CD14-positive monocyte (primary cell): ENCODE measurements at regions not wholly inside any gene's neighbourhood (a gene's known extent, or its start where the extent isn't known, plus 50 kb on each side); places are given as distances from the start of the nearest gene placed in this dataset.

Experiments
- DNase-seq, 3 donors: peaks; one replicate each; pipeline ENCODE4 v3.0.0-alpha.2; 2011 to 2022
- H2AFZ ChIP-seq: 2 replicates; pipeline ENCODE4 v1.6.0; 2012; ENCODE audit warnings: mild to moderate bottlenecking, low read depth, low read length, inconsistent platforms; ENCODE audit not compliant: insufficient read depth, poor library complexity, severe bottlenecking
- H3K27ac ChIP-seq, 2 donors: 1 replicate in 1 of 2; 2 replicates in 1 of 2; pipeline ENCODE4 v1.5.1; 2012 to 2013; ENCODE audit warnings: low read length in 2 of 2, control low read depth in 1 of 2, inconsistent platforms in 1 of 2, low read depth in 1 of 2, mild to moderate bottlenecking in 1 of 2
- H3K27me3 ChIP-seq, 2 donors: one replicate each; pipeline versions ENCODE4 v1.6.0 to v1.6.1; 2011 to 2013; ENCODE audit warnings: low read length in 2 of 2; ENCODE audit not compliant: control insufficient read depth in 2 of 2, insufficient read depth in 2 of 2
- H3K36me3 ChIP-seq, 2 donors: replicated peaks in 1 of 2; 1 replicate in 1 of 2; 2 replicates in 1 of 2; pipeline versions ENCODE4 v1.5.1 to v1.6.1; 2012 to 2013; ENCODE audit warnings: low read length in 2 of 2, control low read depth in 1 of 2, inconsistent platforms in 1 of 2, mild to moderate bottlenecking in 1 of 2; ENCODE audit not compliant: insufficient read depth in 2 of 2, control insufficient read depth in 1 of 2
- H3K4me1 ChIP-seq, 2 donors: 1 replicate in 1 of 2; 2 replicates in 1 of 2; pipeline versions ENCODE4 v1.5.1 to v1.6.1; 2012 to 2013; ENCODE audit warnings: low read length in 2 of 2, control low read depth in 1 of 2, inconsistent platforms in 1 of 2, mild to moderate bottlenecking in 1 of 2, moderate library complexity in 1 of 2; ENCODE audit not compliant: insufficient read depth in 2 of 2, control insufficient read depth in 1 of 2
- H3K4me2 ChIP-seq: replicated peaks from 2 replicates; pipeline ENCODE3; 2012; ENCODE audit warnings: low read length, moderate library complexity, mild to moderate bottlenecking; ENCODE audit not compliant: poor library complexity, severe bottlenecking; ENCODE audit errors: extremely low read depth
- H3K4me3 ChIP-seq, 3 experiments: fragments of 200-600 bp in 1 of 3; sonication (generic) in 1 of 3; replicated peaks in 1 of 3; 1 replicate in 2 of 3; 2 replicates in 1 of 3; pipeline ENCODE4 v1.5.1; 2011 to 2013; ENCODE audit warnings: low read length in 3 of 3, mild to moderate bottlenecking in 3 of 3, control low read depth in 2 of 3, low read depth in 2 of 3, inconsistent platforms in 1 of 3, moderate library complexity in 1 of 3
- H3K79me2 ChIP-seq: 2 replicates; pipeline ENCODE4 v1.6.0; 2012; ENCODE audit warnings: mild to moderate bottlenecking, control low read depth, inconsistent platforms, low read length, moderate library complexity; ENCODE audit not compliant: insufficient read depth
- H3K9ac ChIP-seq: 2 replicates; pipeline ENCODE4 v1.6.0; 2017; ENCODE audit warnings: low read length, mild to moderate bottlenecking; ENCODE audit not compliant: insufficient read depth, poor library complexity, severe bottlenecking
- H3K9me3 ChIP-seq, 2 donors: replicated peaks in 1 of 2; 1 replicate in 1 of 2; 2 replicates in 1 of 2; pipeline versions ENCODE4 v1.5.1 to v1.6.1; 2012 to 2013; ENCODE audit warnings: low read length in 2 of 2, control low read depth in 1 of 2; ENCODE audit not compliant: control insufficient read depth in 1 of 2, insufficient read depth in 1 of 2
- H4K20me1 ChIP-seq: 2 replicates; pipeline ENCODE4 v1.6.0; 2012; ENCODE audit warnings: mild to moderate bottlenecking, low read length, control low read depth, moderate library complexity; ENCODE audit not compliant: insufficient read depth
- H3K27ac Mint-ChIP-seq, 7 donors: one replicate each; pipeline ENCODE4 v1.8.0; 2020; ENCODE audit warnings: mild to moderate bottlenecking in 7 of 7, mixed read lengths in 7 of 7, moderate library complexity in 6 of 7, inconsistent platforms in 2 of 7
- H3K27me3 Mint-ChIP-seq, 3 donors: one replicate each; pipeline ENCODE4 v1.8.0; 2021 to 2022; ENCODE audit warnings: low read depth in 3 of 3, mild to moderate bottlenecking in 3 of 3, mixed read lengths in 3 of 3, moderate library complexity in 3 of 3, inconsistent platforms in 1 of 3
- H3K36me3 Mint-ChIP-seq, 2 donors: one replicate each; pipeline ENCODE4 v1.8.0; 2020; ENCODE audit warnings: mixed read lengths in 2 of 2, inconsistent platforms in 1 of 2, mild to moderate bottlenecking in 1 of 2
- H3K4me1 Mint-ChIP-seq: one replicate; pipeline ENCODE4 v1.8.0; 2020; ENCODE audit warnings: mild to moderate bottlenecking, mixed read lengths
- H3K4me3 Mint-ChIP-seq, 2 donors: one replicate each; pipeline ENCODE4 v1.8.0; 2020; ENCODE audit warnings: mild to moderate bottlenecking in 2 of 2, mixed read lengths in 2 of 2, moderate library complexity in 1 of 2
- H3K9me3 Mint-ChIP-seq, 7 donors: one replicate each; pipeline ENCODE4 v1.8.0; 2020 to 2022; ENCODE audit warnings: mixed read lengths in 7 of 7, mild to moderate bottlenecking in 6 of 7, moderate library complexity in 6 of 7, inconsistent platforms in 2 of 7
- WGBS: methylation state at CpG from one replicate; pipeline ENCODE4 v1.1.5; 2013; ENCODE audit warnings: missing lambda C conversion rate; ENCODE audit not compliant: insufficient coverage; 5-methylcytosine and 5-hydroxymethylcytosine counted together
- intact Hi-C, 2 donors: fragments of 100-400 bp; cut with micrococcal nuclease; formaldehyde crosslinking; loops; one replicate each; pipeline versions ENCODE4 v1.15.0 to v1.15.1; 2023
- TF ChIP-seq, protein P1 (sequence below): fragments of 200-600 bp; IDR thresholded peaks from one replicate; pipeline ENCODE4 v1.8.0; 2022; ENCODE audit warnings: antibody characterized with exemption, mild to moderate bottlenecking

GRCh38 chr6:103875221-103875620 is 984.5 kb downstream of the HACE1 start:
- Histone ChIP-seq H3K4me3 (no peak overlapping the region), H3K9me3 (peaks cover 0 to 4% of the 10 kb centered on the region in 2 donors), H3K36me3 (no peaks in the 10 kb centered on the region), H4K20me1 (no peaks in the 10 kb centered on the region), H3K4me2 (no peak overlapping the region), H3K27ac (no peak overlapping the region), H3K9ac (no peak overlapping the region), H2AFZ (no peak overlapping the region), H3K27me3 (no peaks in the 10 kb centered on the region), H3K4me1 (no peaks in the 10 kb centered on the region), H3K79me2 (no peaks in the 10 kb centered on the region)
- H3K4me3 Mint-ChIP-seq, result no peak overlapping the region
- H3K9me3 Mint-ChIP-seq, result peaks cover 0 to 5% (median 2%) of the 10 kb centered on the region in 7 donors
- H3K4me1 Mint-ChIP-seq, result no peaks in the 10 kb centered on the region
- no peak overlapping the region for H3K27ac Mint-ChIP-seq
- 88% methylated on average over 2 of the region's 3 CpGs for WGBS
- H3K36me3 Mint-ChIP-seq, result no peaks in the 10 kb centered on the region
- DNase-seq, result no peak
- no peaks in the 10 kb centered on the region for H3K27me3 Mint-ChIP-seq
- TF ChIP-seq, protein P1, sequence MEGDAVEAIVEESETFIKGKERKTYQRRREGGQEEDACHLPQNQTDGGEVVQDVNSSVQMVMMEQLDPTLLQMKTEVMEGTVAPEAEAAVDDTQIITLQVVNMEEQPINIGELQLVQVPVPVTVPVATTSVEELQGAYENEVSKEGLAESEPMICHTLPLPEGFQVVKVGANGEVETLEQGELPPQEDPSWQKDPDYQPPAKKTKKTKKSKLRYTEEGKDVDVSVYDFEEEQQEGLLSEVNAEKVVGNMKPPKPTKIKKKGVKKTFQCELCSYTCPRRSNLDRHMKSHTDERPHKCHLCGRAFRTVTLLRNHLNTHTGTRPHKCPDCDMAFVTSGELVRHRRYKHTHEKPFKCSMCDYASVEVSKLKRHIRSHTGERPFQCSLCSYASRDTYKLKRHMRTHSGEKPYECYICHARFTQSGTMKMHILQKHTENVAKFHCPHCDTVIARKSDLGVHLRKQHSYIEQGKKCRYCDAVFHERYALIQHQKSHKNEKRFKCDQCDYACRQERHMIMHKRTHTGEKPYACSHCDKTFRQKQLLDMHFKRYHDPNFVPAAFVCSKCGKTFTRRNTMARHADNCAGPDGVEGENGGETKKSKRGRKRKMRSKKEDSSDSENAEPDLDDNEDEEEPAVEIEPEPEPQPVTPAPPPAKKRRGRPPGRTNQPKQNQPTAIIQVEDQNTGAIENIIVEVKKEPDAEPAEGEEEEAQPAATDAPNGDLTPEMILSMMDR, result no peak
- intact Hi-C loops, result no loop called here

- no peaks in the 10 kb centered on the region for H3K36me3 ChIP-seq
- Mint-ChIP-seq H3K4me3 (no peak overlapping the region), H3K4me1 (no peaks in the 10 kb centered on the region), H3K36me3 (no peaks in the 10 kb centered on the region), H3K9me3 (peaks cover 0 to 4% (median 0%) of the 10 kb centered on the region in 7 donors), H3K27me3 (no peaks in the 10 kb centered on the region), H3K27ac (no peak overlapping the region)
- no peak overlapping the region for H3K9ac ChIP-seq
- no peak overlapping the region for H3K4me3 ChIP-seq
- 74% methylated on average over 2 of the region's 3 CpGs for WGBS
- DNase-seq, result no peak
- no peaks in the 10 kb centered on the region for H4K20me1 ChIP-seq
- peaks cover 0 to 2% of the 10 kb centered on the region in 2 donors for H3K9me3 ChIP-seq
- no peaks in the 10 kb centered on the region for H3K4me1 ChIP-seq
- no peaks in the 10 kb centered on the region for H3K27me3 ChIP-seq
- TF ChIP-seq, protein P1, result no peak
- no peak overlapping the region for H2AFZ ChIP-seq
- intact Hi-C loops, result no loop called here
- no peak overlapping the region for H3K4me2 ChIP-seq
- no peak overlapping the region for H3K27ac ChIP-seq
- H3K79me2 ChIP-seq, result no peaks in the 10 kb centered on the region
Measured at GRCh38 chr6:103874575-103874974, 985.1 kb downstream of the HACE1 start.
